SK-N-SH (cell line): ENCODE measurements at regions not wholly inside any gene's neighbourhood (a gene's known extent, or its start where the extent isn't known, plus 50 kb on each side); places are given as distances from the start of the nearest gene placed in this dataset.

ENCODE experiments used
- CHD2 ChIP-seq: fragments of 150-350 bp; IDR thresholded peaks from 2 replicates; pipeline ENCODE4 v1.6.1; 2018; ENCODE audit warnings: low read length; ENCODE audit not compliant: partially characterized antibody
- JUND ChIP-seq: IDR thresholded peaks from 2 replicates; pipeline ENCODE4 v1.4.0; 2012
- MAX ChIP-seq: IDR thresholded peaks from 2 replicates; pipeline ENCODE4 v1.4.0; 2012; ENCODE audit warnings: low read depth
- NFIC ChIP-seq: IDR thresholded peaks from 2 replicates; pipeline ENCODE4 v1.4.0; 2012; ENCODE audit warnings: borderline replicate concordance
- RAD21 ChIP-seq: IDR thresholded peaks from 2 replicates; pipeline ENCODE4 v1.6.1; 2012; ENCODE audit warnings: mild to moderate bottlenecking, low read length
- REST ChIP-seq: IDR thresholded peaks from 2 replicates; pipeline ENCODE4 v1.6.1; 2012; ENCODE audit warnings: mild to moderate bottlenecking, low read depth, low read length, moderate library complexity
- SIN3A ChIP-seq: IDR thresholded peaks from 2 replicates; pipeline ENCODE4 v1.6.1; 2012; ENCODE audit warnings: low read depth, mild to moderate bottlenecking, low read length, moderate library complexity, borderline replicate concordance
- USF2 ChIP-seq: fragments of 150-350 bp; IDR thresholded peaks from 2 replicates; pipeline ENCODE4 v1.6.1; 2017; ENCODE audit warnings: antibody characterized with exemption, low read length, low read depth, borderline replicate concordance
- TF ChIP-seq, protein P1 (sequence below): fragments of 200-600 bp; sonication (generic); IDR thresholded peaks from 2 replicates; pipeline ENCODE4 v1.6.1; 2017; ENCODE audit warnings: antibody characterized with exemption, mild to moderate bottlenecking, moderate library complexity
- TF ChIP-seq, protein P2 (sequence below): IDR thresholded peaks from 2 replicates; pipeline ENCODE4; 2012
- TF ChIP-seq, protein P3 (sequence below): IDR thresholded peaks from 2 replicates; pipeline ENCODE4 v1.4.0; 2012; ENCODE audit warnings: low read depth, borderline replicate concordance

DNA sequence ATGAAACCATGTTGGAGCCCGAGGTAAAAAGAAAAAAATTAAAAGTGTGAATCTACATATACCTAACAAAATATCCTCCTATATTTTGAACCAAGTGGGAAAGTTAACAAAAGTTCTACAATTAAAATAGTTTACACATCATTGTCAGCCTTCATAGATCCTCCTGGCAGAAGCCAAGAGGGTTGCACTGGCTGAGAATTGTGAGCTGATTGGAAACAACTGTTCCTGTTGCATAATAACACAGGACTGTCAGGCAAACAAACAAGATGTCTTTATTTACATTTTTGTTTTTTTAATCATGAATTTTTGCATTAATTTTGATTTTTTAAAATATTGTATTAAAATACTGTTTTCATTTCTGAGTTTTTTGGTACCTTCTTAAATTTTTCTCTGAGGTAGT, 215.2 kb upstream of the MME start:
- TF ChIP-seq, protein P1, sequence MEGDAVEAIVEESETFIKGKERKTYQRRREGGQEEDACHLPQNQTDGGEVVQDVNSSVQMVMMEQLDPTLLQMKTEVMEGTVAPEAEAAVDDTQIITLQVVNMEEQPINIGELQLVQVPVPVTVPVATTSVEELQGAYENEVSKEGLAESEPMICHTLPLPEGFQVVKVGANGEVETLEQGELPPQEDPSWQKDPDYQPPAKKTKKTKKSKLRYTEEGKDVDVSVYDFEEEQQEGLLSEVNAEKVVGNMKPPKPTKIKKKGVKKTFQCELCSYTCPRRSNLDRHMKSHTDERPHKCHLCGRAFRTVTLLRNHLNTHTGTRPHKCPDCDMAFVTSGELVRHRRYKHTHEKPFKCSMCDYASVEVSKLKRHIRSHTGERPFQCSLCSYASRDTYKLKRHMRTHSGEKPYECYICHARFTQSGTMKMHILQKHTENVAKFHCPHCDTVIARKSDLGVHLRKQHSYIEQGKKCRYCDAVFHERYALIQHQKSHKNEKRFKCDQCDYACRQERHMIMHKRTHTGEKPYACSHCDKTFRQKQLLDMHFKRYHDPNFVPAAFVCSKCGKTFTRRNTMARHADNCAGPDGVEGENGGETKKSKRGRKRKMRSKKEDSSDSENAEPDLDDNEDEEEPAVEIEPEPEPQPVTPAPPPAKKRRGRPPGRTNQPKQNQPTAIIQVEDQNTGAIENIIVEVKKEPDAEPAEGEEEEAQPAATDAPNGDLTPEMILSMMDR = no peak
- no peak for TF ChIP-seq RAD21
- TF ChIP-seq SIN3A = no peak
- TF ChIP-seq USF2 = no peak
- TF ChIP-seq NFIC = no peak
- TF ChIP-seq REST = no peak
- TF ChIP-seq, protein P2, sequence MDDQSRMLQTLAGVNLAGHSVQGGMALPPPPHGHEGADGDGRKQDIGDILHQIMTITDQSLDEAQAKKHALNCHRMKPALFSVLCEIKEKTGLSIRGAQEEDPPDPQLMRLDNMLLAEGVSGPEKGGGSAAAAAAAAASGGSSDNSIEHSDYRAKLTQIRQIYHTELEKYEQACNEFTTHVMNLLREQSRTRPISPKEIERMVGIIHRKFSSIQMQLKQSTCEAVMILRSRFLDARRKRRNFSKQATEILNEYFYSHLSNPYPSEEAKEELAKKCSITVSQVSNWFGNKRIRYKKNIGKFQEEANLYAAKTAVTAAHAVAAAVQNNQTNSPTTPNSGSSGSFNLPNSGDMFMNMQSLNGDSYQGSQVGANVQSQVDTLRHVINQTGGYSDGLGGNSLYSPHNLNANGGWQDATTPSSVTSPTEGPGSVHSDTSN = no peak
- no peak for TF ChIP-seq JUND
- TF ChIP-seq, protein P3, sequence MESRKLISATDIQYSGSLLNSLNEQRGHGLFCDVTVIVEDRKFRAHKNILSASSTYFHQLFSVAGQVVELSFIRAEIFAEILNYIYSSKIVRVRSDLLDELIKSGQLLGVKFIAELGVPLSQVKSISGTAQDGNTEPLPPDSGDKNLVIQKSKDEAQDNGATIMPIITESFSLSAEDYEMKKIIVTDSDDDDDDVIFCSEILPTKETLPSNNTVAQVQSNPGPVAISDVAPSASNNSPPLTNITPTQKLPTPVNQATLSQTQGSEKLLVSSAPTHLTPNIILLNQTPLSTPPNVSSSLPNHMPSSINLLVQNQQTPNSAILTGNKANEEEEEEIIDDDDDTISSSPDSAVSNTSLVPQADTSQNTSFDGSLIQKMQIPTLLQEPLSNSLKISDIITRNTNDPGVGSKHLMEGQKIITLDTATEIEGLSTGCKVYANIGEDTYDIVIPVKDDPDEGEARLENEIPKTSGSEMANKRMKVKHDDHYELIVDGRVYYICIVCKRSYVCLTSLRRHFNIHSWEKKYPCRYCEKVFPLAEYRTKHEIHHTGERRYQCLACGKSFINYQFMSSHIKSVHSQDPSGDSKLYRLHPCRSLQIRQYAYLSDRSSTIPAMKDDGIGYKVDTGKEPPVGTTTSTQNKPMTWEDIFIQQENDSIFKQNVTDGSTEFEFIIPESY = no peak
- no peak for TF ChIP-seq CHD2
- TF ChIP-seq MAX = no peak
